ENCODE measurements at regions not wholly inside any gene's neighbourhood (a gene's known extent, or its start where the extent isn't known, plus 50 kb on each side); places are given as distances from the start of the nearest gene placed in this dataset.

- Mint-ChIP-seq H3K4me1 (no peaks in the 10 kb centered on the region), H3K4me3 (no peak overlapping the region), H3K36me3 (no peaks in the 10 kb centered on the region), H3K9me3 (no peaks in the 10 kb centered on the region), H3K27ac (no peak overlapping the region), H3K27me3 (no peaks in the 10 kb centered on the region)
- POLR2A ChIA-PET, result no interaction called here
- DNase-seq (no peak), ATAC-seq (ENCODE audit: low read depth) (no peak)
These were observed 238.6 kb upstream of the TMC3 start for GRCh38 chr15:81612631-81613030.

DNA sequence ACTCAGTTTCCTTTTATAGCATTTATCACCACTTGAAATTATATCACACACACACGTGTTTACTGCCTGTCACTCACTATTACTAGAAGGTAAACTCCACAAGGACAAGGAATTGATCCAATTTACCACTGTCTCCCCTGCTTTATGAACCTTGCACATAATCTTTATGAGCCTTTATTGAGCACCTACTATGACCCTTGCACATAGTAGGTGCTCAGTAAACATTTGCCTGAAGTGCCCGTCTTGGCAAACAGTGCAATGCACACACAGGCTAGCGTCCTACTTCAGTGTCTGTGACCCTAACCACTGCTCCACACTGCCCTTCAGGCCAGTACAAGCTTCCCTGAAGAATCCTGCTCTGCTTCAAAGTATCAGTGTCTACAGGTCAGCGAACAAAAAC lies 237.7 kb upstream of the TMC3 start:
- Mint-ChIP-seq H3K36me3 (no peaks in the 10 kb centered on the region), H3K9me3 (no peaks in the 10 kb centered on the region), H3K4me1 (no peaks in the 10 kb centered on the region), H3K27me3 (no peaks in the 10 kb centered on the region), H3K4me3 (no peak overlapping the region), H3K27ac (no peak overlapping the region)
- ATAC-seq (ENCODE audit: low read depth) (no peak), DNase-seq (no peak)
- POLR2A ChIA-PET, result no interaction called here

- no peaks in the 10 kb centered on the region for H3K36me3 Mint-ChIP-seq
- POLR2A ChIA-PET, result no interaction called here
- H3K27ac Mint-ChIP-seq, result no peak overlapping the region
- H3K9me3 Mint-ChIP-seq, result no peaks in the 10 kb centered on the region
- H3K27me3 Mint-ChIP-seq, result no peaks in the 10 kb centered on the region
- DNase-seq, result no peak
- H3K4me1 Mint-ChIP-seq, result no peaks in the 10 kb centered on the region
- ATAC-seq (ENCODE audit: low read depth), result no peak
- no peak overlapping the region for H3K4me3 Mint-ChIP-seq
These were observed 234.4 kb upstream of the TMC3 start for GRCh38 chr15:81608309-81608829.

- no peak for DNase-seq
- Mint-ChIP-seq H3K27me3 (peaks cover under 1% of the 10 kb centered on the region), H3K4me3 (no peak overlapping the region), H3K27ac (no peak overlapping the region), H3K4me1 (no peaks in the 10 kb centered on the region), H3K36me3 (no peaks in the 10 kb centered on the region), H3K9me3 (peaks cover 2% of the 10 kb centered on the region)
- POLR2A ChIA-PET, result no interaction called here
- no peak for ATAC-seq (ENCODE audit: low read depth)
These were observed 230.7 kb upstream of the TMC3 start for GRCh38 chr15:81604713-81605112.

GRCh38 chr15:81596159-81596865 lies 222.3 kb upstream of the TMC3 start:
- Mint-ChIP-seq H3K27me3 (peaks cover 2% of the 10 kb centered on the region), H3K36me3 (no peaks in the 10 kb centered on the region), H3K4me1 (no peaks in the 10 kb centered on the region), H3K9me3 (peaks cover 6% of the 10 kb centered on the region), H3K4me3 (no peak overlapping the region), H3K27ac (no peak overlapping the region)
- ATAC-seq (ENCODE audit: low read depth) (no peak), DNase-seq (no peak)
- POLR2A ChIA-PET, result no interaction called here

GRCh38 chr15:81595752-81596151 lies 221.7 kb upstream of the TMC3 start:
- POLR2A ChIA-PET, result no interaction called here
- peaks cover 2% of the 10 kb centered on the region for H3K27me3 Mint-ChIP-seq
- no peak for ATAC-seq (ENCODE audit: low read depth)
- H3K4me3 Mint-ChIP-seq, result no peak overlapping the region
- no peak for DNase-seq
- H3K27ac Mint-ChIP-seq, result no peak overlapping the region
- H3K9me3 Mint-ChIP-seq, result peaks cover 6% of the 10 kb centered on the region
- H3K4me1 Mint-ChIP-seq, result no peaks in the 10 kb centered on the region
- H3K36me3 Mint-ChIP-seq, result no peaks in the 10 kb centered on the region

DNA sequence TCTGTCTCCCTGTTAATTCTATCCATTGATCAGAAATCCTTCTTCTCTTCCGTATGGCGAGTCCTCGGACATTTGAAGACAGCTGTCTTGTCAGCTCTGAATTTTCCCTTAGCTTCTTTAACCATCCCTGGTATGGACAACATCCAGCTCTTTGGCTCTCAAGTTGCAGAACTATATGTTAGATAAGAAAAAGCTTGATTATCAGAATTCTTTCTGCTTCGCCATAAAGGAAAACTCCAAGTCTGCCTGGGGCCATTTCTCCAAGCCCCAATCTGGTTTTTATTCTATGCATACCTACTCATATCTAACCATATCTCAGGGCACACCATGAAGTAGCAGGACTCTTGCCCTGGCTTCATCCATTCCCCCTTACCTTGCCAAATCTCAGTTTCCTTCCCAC lies 215.7 kb upstream of the TMC3 start:
- Mint-ChIP-seq H3K27ac (no peak overlapping the region), H3K4me1 (no peaks in the 10 kb centered on the region), H3K27me3 (no peaks in the 10 kb centered on the region), H3K4me3 (no peak overlapping the region), H3K9me3 (peaks cover 1% of the 10 kb centered on the region), H3K36me3 (no peaks in the 10 kb centered on the region)
- no peak for DNase-seq
- POLR2A ChIA-PET, result no interaction called here
- ATAC-seq (ENCODE audit: low read depth), result no peak

GRCh38 chr15:81575436-81576123 lies 201.6 kb upstream of the TMC3 start:
- Mint-ChIP-seq H3K9me3 (no peaks in the 10 kb centered on the region), H3K4me3 (no peak overlapping the region), H3K4me1 (peaks cover 3% of the 10 kb centered on the region), H3K27me3 (peaks cover 8% of the 10 kb centered on the region), H3K36me3 (no peaks in the 10 kb centered on the region), H3K27ac (no peak overlapping the region)
- DNase-seq (no peak), ATAC-seq (ENCODE audit: low read depth) (no peak)
- POLR2A ChIA-PET, result no interaction called here

DNA sequence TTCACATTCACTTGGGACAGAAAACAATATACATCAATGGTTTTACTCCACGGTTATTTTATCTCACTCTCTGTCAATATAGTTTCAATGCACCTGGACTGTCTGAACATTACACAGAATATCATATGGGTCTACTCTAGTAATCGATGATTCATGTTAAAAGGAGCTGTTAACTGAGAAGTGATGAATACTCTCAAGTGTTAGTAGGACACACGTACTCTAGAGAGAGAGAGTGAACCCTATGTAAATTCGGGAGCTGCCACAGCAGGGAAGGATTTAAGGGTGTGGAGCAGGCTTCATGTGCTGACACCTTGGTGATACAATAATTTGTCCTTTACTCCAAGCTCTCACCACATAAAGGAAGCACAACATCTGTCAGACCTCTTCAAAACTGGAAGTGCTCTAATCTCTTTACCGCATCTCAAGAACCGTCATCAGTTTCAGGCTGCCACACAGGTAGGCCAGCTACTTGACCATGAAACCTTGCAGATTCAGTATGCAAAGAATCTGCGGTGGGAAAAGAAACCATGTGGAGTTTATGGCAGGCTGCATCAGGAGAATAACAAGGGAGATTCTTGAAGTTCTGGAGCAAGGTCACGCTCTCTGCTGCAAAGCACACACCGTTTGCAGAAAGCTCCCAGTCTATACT lies 199.2 kb upstream of the TMC3 start:
- no peaks in the 10 kb centered on the region for H3K36me3 Mint-ChIP-seq
- H3K9me3 Mint-ChIP-seq, result no peaks in the 10 kb centered on the region
- POLR2A ChIA-PET, result no interaction called here
- peaks cover 3% of the 10 kb centered on the region for H3K4me1 Mint-ChIP-seq
- no peak overlapping the region for H3K4me3 Mint-ChIP-seq
- DNase-seq, result no peak
- no peak overlapping the region for H3K27ac Mint-ChIP-seq
- no peak for ATAC-seq (ENCODE audit: low read depth)
- peaks cover 10% of the 10 kb centered on the region for H3K27me3 Mint-ChIP-seq

GRCh38 chr15:81572190-81572589 lies 198.2 kb upstream of the TMC3 start:
- no peaks in the 10 kb centered on the region for H3K36me3 Mint-ChIP-seq
- DNase-seq (no peak), ATAC-seq (ENCODE audit: low read depth) (no peak)
- H3K4me1 Mint-ChIP-seq, result peaks cover 3% of the 10 kb centered on the region
- no peak overlapping the region for H3K27ac Mint-ChIP-seq
- H3K4me3 Mint-ChIP-seq, result no peak overlapping the region
- POLR2A ChIA-PET, result no interaction called here
- H3K27me3 Mint-ChIP-seq, result peaks cover 11% of the 10 kb centered on the region
- no peaks in the 10 kb centered on the region for H3K9me3 Mint-ChIP-seq

- Mint-ChIP-seq H3K9me3 (no peaks in the 10 kb centered on the region), H3K4me1 (peaks cover 3% of the 10 kb centered on the region), H3K4me3 (no peak overlapping the region), H3K27ac (no peak overlapping the region), H3K27me3 (peaks cover 14% of the 10 kb centered on the region), H3K36me3 (no peaks in the 10 kb centered on the region)
- DNase-seq, result no peak
- ATAC-seq (ENCODE audit: low read depth), result no peak
- POLR2A ChIA-PET, result no interaction called here
These were observed 195.5 kb upstream of the TMC3 start for GRCh38 chr15:81569286-81570080.

DNA sequence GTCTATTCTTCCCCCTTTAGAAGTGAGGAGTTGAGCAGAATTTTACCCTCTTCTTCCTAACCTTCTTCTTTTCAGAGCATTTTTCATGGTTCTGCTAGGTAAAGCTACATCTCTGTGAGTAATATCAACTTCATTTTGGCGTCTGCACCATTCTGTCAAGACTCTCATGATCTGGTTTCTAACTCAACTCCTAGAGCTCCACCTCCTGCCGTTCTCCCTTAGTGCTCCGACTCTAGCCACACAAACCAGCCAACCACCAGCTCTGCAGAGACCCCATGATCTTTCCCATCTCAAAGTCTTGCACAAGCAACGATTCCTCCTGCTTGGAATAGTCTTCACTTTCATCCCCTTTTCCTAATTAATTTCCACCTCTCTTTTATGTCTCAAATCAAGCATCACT lies 193.9 kb upstream of the TMC3 start:
- POLR2A ChIA-PET, result no interaction called here
- no peak overlapping the region for H3K27ac Mint-ChIP-seq
- no peaks in the 10 kb centered on the region for H3K9me3 Mint-ChIP-seq
- H3K4me1 Mint-ChIP-seq, result no peaks in the 10 kb centered on the region
- peaks cover 11% of the 10 kb centered on the region for H3K27me3 Mint-ChIP-seq
- no peak for ATAC-seq (ENCODE audit: low read depth)
- no peak overlapping the region for H3K4me3 Mint-ChIP-seq
- no peaks in the 10 kb centered on the region for H3K36me3 Mint-ChIP-seq
- no peak for DNase-seq

- Mint-ChIP-seq H3K4me3 (no peak overlapping the region), H3K27ac (no peak overlapping the region), H3K4me1 (no peaks in the 10 kb centered on the region), H3K36me3 (no peaks in the 10 kb centered on the region), H3K9me3 (no peaks in the 10 kb centered on the region), H3K27me3 (peaks cover 6% of the 10 kb centered on the region)
- POLR2A ChIA-PET, result no interaction called here
- DNase-seq, result no peak
- ATAC-seq (ENCODE audit: low read depth), result no peak
These were observed 189.0 kb upstream of the TMC3 start for GRCh38 chr15:81562986-81563385.
